Posterior vena cava (tissue), 2 donors: ENCODE measurements at regions not wholly inside any gene's neighbourhood (a gene's known extent, or its start where the extent isn't known, plus 50 kb on each side); places are given as distances from the start of the nearest gene placed in this dataset.

Experiments used
- DNase-seq: peaks from one replicate; pipeline ENCODE4 v3.0.0-alpha.2; 2020; ENCODE audit warnings: low spot score
- intact Hi-C, 2 donors: fragments of 100-400 bp; cut with DNase I; formaldehyde crosslinking; loops; one replicate each; pipeline versions ENCODE4 v1.14.1 to v1.14.2; 2022 to 2023
- donor health status: DM: yes; HTN: yes; CAD: no.
- donor health status: DM: yes; HTN: yes; CAD: no.

GRCh38 chr13:26503826-26504594, 53.5 kb upstream of the WASF3 start:
- DNase-seq: no peak
- intact Hi-C loops: no loop called here
